Esophagus squamous epithelium (tissue), 5 donors: ENCODE measurements at regions not wholly inside any gene's neighbourhood (a gene's known extent, or its start where the extent isn't known, plus 50 kb on each side); places are given as distances from the start of the nearest gene placed in this dataset.

Experiments used
- DNase-seq: peaks from one replicate; lab custom pipeline; 2025; lab: John Stamatoyannopoulos, UW
- H3K27ac ChIP-seq, 4 donors: fragments of 200-600 bp; sonication (generic); one replicate each; pipeline ENCODE4 v1.5.1; 2016 to 2019; ENCODE audit warnings: mild to moderate bottlenecking in 1 of 4
- H3K27me3 ChIP-seq, 4 donors: fragments of 200-600 bp; sonication (generic); 1 replicate in 3 of 4; 2 replicates in 1 of 4; pipeline versions ENCODE4 v1.5.1 to v1.6.0; 2017 to 2021; ENCODE audit warnings: antibody characterized with exemption in 1 of 4
- H3K36me3 ChIP-seq, 3 donors: fragments of 200-600 bp; sonication (generic); one replicate each; pipeline ENCODE4 v1.5.1; 2016 to 2019
- H3K4me1 ChIP-seq, 3 donors: fragments of 200-600 bp; sonication (generic); one replicate each; pipeline ENCODE4 v1.5.1; 2017 to 2019
- H3K4me3 ChIP-seq, 4 donors: fragments of 200-600 bp; sonication (generic); 1 replicate in 3 of 4; 2 replicates in 1 of 4; pipeline ENCODE4 v1.5.1; 2016 to 2019; ENCODE audit warnings: mild to moderate bottlenecking in 2 of 4, moderate library complexity in 1 of 4
- H3K9me3 ChIP-seq, 3 donors: fragments of 200-600 bp; sonication (generic); one replicate each; pipeline ENCODE4 v1.5.1; 2016 to 2019
- CTCF ChIP-seq, 6 experiments: fragments of 450-650 bp in 4 of 6; fragments of 200-600 bp in 2 of 6; sonication (generic) in 2 of 6; IDR thresholded peaks; one replicate each; pipeline ENCODE4 v1.5.1; 2016 to 2019; ENCODE audit warnings: antibody characterized with exemption in 6 of 6, mild to moderate bottlenecking in 4 of 6, moderate library complexity in 4 of 6
- POLR2A ChIP-seq, 4 donors: fragments of 450-650 bp; IDR thresholded peaks; one replicate each; pipeline ENCODE4 v1.6.1; 2017; ENCODE audit warnings: antibody characterized with exemption in 4 of 4, mild to moderate bottlenecking in 4 of 4, moderate library complexity in 3 of 4
- WGBS, 2 donors: methylation state at CpG; one replicate each; pipeline ENCODE4 v1.1.5; 2018; 5-methylcytosine and 5-hydroxymethylcytosine counted together
- intact Hi-C: fragments of 100-400 bp; cut with DNase I; formaldehyde crosslinking; loops from one replicate; pipeline ENCODE4 v1.15.0; 2022
- donor health status: DM: yes; HTN: yes; CAD: no.

- no peaks in the 10 kb centered on the region for H3K4me1 ChIP-seq
Measured at GRCh38 chr2:80889009-80889408, 584.5 kb upstream of the LRRTM1 start.

GRCh38 chr2:80887841-80888378 lies 583.4 kb upstream of the LRRTM1 start:
- 0 to 33% methylated on average over 1 to 2 of the region's 2 CpGs for WGBS, 2 donors
- no peaks in the 10 kb centered on the region for H3K27me3 ChIP-seq
- no peak overlapping the region for H3K4me3 ChIP-seq
- intact Hi-C loops, result no loop called here
- no peak for DNase-seq
- TF ChIP-seq CTCF (IDR thresholded peaks at IDR 0.05) (no peak), POLR2A (IDR thresholded peaks at IDR 0.05) (no peak)
- no peaks in the 10 kb centered on the region for H3K9me3 ChIP-seq
- no peak overlapping the region for H3K27ac ChIP-seq
- no peaks in the 10 kb centered on the region for H3K36me3 ChIP-seq
- no peaks in the 10 kb centered on the region for H3K4me1 ChIP-seq

More at GRCh38 chr2:80889009-80889408, 584.5 kb upstream of the LRRTM1 start:
- Histone ChIP-seq H3K27me3 (no peaks in the 10 kb centered on the region), H3K36me3 (no peaks in the 10 kb centered on the region), H3K4me3 (no peak overlapping the region), H3K9me3 (no peaks in the 10 kb centered on the region), H3K27ac (no peak overlapping the region)
- TF ChIP-seq POLR2A (IDR thresholded peaks at IDR 0.05), result no peak
- TF ChIP-seq CTCF (IDR thresholded peaks at IDR 0.05), result no peak
- WGBS, 2 donors, result 10 to 17% methylated on average over 2 of the region's 2 CpGs
- DNase-seq, result no peak
- intact Hi-C loops, result no loop called here

GRCh38 chr2:80874374-80874773 lies 569.8 kb upstream of the LRRTM1 start:
- DNase-seq, result no peak
- Histone ChIP-seq H3K4me3 (no peak overlapping the region), H3K4me1 (no peaks in the 10 kb centered on the region), H3K36me3 (no peaks in the 10 kb centered on the region), H3K9me3 (no peaks in the 10 kb centered on the region), H3K27me3 (no peaks in the 10 kb centered on the region), H3K27ac (no peak overlapping the region)
- TF ChIP-seq CTCF (IDR thresholded peaks at IDR 0.05) (no peak), POLR2A (IDR thresholded peaks at IDR 0.05) (no peak)
- intact Hi-C loops, result no loop called here
- 72 to 83% methylated on average over 2 of the region's 2 CpGs for WGBS, 2 donors

- H3K36me3 ChIP-seq, result no peaks in the 10 kb centered on the region
- no peak overlapping the region for H3K27ac ChIP-seq
- H3K4me3 ChIP-seq, result no peak overlapping the region
- no peaks in the 10 kb centered on the region for H3K9me3 ChIP-seq
- TF ChIP-seq POLR2A (IDR thresholded peaks at IDR 0.05) (no peak), CTCF (IDR thresholded peaks at IDR 0.05) (no peak)
- WGBS, 2 donors, result 64 to 69% methylated on average over 7 of the region's 7 CpGs
- intact Hi-C loops, result no loop called here
- H3K4me1 ChIP-seq, result no peaks in the 10 kb centered on the region
- H3K27me3 ChIP-seq, result no peaks in the 10 kb centered on the region
- DNase-seq, result no peak
Measured at GRCh38 chr2:80869858-80870438, 565.4 kb upstream of the LRRTM1 start.

GRCh38 chr2:80863147-80863714 lies 558.7 kb upstream of the LRRTM1 start:
- no peaks in the 10 kb centered on the region for H3K9me3 ChIP-seq
- no peaks in the 10 kb centered on the region for H3K36me3 ChIP-seq
- TF ChIP-seq POLR2A (IDR thresholded peaks at IDR 0.05) (no peak), CTCF (IDR thresholded peaks at IDR 0.05) (no peak)
- WGBS, 2 donors, result 56 to 75% methylated on average over 2 to 3 of the region's 4 CpGs
- intact Hi-C loops, result no loop called here
- no peaks in the 10 kb centered on the region for H3K27me3 ChIP-seq
- no peak overlapping the region for H3K4me3 ChIP-seq
- H3K27ac ChIP-seq, result no peak overlapping the region
- no peak for DNase-seq
- H3K4me1 ChIP-seq, result no peaks in the 10 kb centered on the region
